ENCODE measurements at regions not wholly inside any gene's neighbourhood (a gene's known extent, or its start where the extent isn't known, plus 50 kb on each side); places are given as distances from the start of the nearest gene placed in this dataset.

GRCh38 chr4:81988178-81988577 lies 385.6 kb downstream of the HNRNPD start:
- H3K9ac ChIP-seq (ENCODE audit: low read length): no peak overlapping the region
- H3K27me3 ChIP-seq (replicated peaks in 1 of 4; ENCODE audit: control extremely low read depth in 1 of 4, control insufficient read depth in 3 of 4, insufficient read depth in 4 of 4, low read length in 3 of 4): peaks cover 0 to 5% (median 3%) of the 10 kb centered on the region in 4 experiments
- ATAC-seq (ENCODE audit: low read depth) (no peak), DNase-seq (no peak)
- no peak overlapping the region for H3K4me3 ChIP-seq (ENCODE audit: control extremely low read depth in 1 of 5, extremely low read depth in 1 of 5, insufficient read depth in 1 of 5, low read depth in 2 of 5, low read length in 4 of 5)
- Mint-ChIP-seq H3K27me3 (peaks cover 20% of the 10 kb centered on the region), H3K4me1 (peaks cover 4% of the 10 kb centered on the region), H3K9me3 (ENCODE audit: insufficient read depth) (no peaks in the 10 kb centered on the region), H3K27ac (no peak overlapping the region), H3K4me3 (no peak overlapping the region)
- H3K27ac ChIP-seq (ENCODE audit: low read length in 2 of 2): no peak overlapping the region
- H2AFZ ChIP-seq (ENCODE audit: insufficient read depth, low read depth, low read length, poor library complexity, severe bottlenecking): no peak overlapping the region
- H4K20me1 ChIP-seq (ENCODE audit: control insufficient read depth, insufficient read depth, low read length, poor library complexity, severe bottlenecking): no peaks in the 10 kb centered on the region
- H3K4me1 ChIP-seq (ENCODE audit: control insufficient read depth in 2 of 2, insufficient read depth in 2 of 2, low read length in 2 of 2): peaks cover 0 to 2% of the 10 kb centered on the region in 2 donors
- intact Hi-C loops (cut with micrococcal nuclease): no loop called here
- WGBS (ENCODE audit: insufficient coverage): 93% methylated on average over 2 of the region's 4 CpGs
- no peak overlapping the region for H3K4me2 ChIP-seq (replicated peaks; ENCODE audit: low read depth, low read length, poor library complexity, severe bottlenecking)
- no peaks in the 10 kb centered on the region for H3K9me3 ChIP-seq (ENCODE audit: control extremely low read depth in 1 of 3, control insufficient read depth in 2 of 3, insufficient read depth in 1 of 3, low read length in 2 of 3)
- ChIA-PET POLR2A (no interaction called here), CTCF (no interaction called here)
- H3K36me3 ChIP-seq (replicated peaks in 1 of 2; ENCODE audit: control extremely low read depth in 1 of 2, control insufficient read depth in 1 of 2, extremely low read depth in 1 of 2, insufficient read depth in 2 of 2, low read length in 1 of 2): no peaks in the 10 kb centered on the region
- no peaks in the 10 kb centered on the region for H3K79me2 ChIP-seq (ENCODE audit: control insufficient read depth, insufficient read depth, low read length)
- TF ChIP-seq CTCF (IDR thresholded peaks at IDR 0.05) (no peak), EZH2 (IDR thresholded peaks at IDR 0.05; ENCODE audit: borderline replicate concordance, insufficient read depth, low read depth, low read length, poor library complexity, severe bottlenecking) (no peak)

- Histone ChIP-seq H3K27ac (ENCODE audit: low read length in 2 of 2) (no peak overlapping the region), H3K9me3 (ENCODE audit: control extremely low read depth in 1 of 3, control insufficient read depth in 2 of 3, insufficient read depth in 1 of 3, low read length in 2 of 3) (no peaks in the 10 kb centered on the region), H3K4me2 (replicated peaks; ENCODE audit: low read depth, low read length, poor library complexity, severe bottlenecking) (no peak overlapping the region), H3K4me1 (ENCODE audit: control insufficient read depth in 2 of 2, insufficient read depth in 2 of 2, low read length in 2 of 2) (peaks cover 0 to 7% of the 10 kb centered on the region in 2 donors), H3K36me3 (replicated peaks in 1 of 2; ENCODE audit: control extremely low read depth in 1 of 2, control insufficient read depth in 1 of 2, extremely low read depth in 1 of 2, insufficient read depth in 2 of 2, low read length in 1 of 2) (no peaks in the 10 kb centered on the region), H3K27me3 (replicated peaks in 1 of 4; ENCODE audit: control extremely low read depth in 1 of 4, control insufficient read depth in 3 of 4, insufficient read depth in 4 of 4, low read length in 3 of 4) (peaks cover 0 to 5% (median 3%) of the 10 kb centered on the region in 4 experiments), H4K20me1 (ENCODE audit: control insufficient read depth, insufficient read depth, low read length, poor library complexity, severe bottlenecking) (no peaks in the 10 kb centered on the region), H3K79me2 (ENCODE audit: control insufficient read depth, insufficient read depth, low read length) (no peaks in the 10 kb centered on the region), H2AFZ (ENCODE audit: insufficient read depth, low read depth, low read length, poor library complexity, severe bottlenecking) (no peak overlapping the region), H3K4me3 (ENCODE audit: control extremely low read depth in 1 of 5, extremely low read depth in 1 of 5, insufficient read depth in 1 of 5, low read depth in 2 of 5, low read length in 4 of 5) (no peak overlapping the region), H3K9ac (ENCODE audit: low read length) (no peak overlapping the region)
- Mint-ChIP-seq H3K4me3 (no peak overlapping the region), H3K27me3 (peaks cover 13% of the 10 kb centered on the region), H3K9me3 (ENCODE audit: insufficient read depth) (no peaks in the 10 kb centered on the region), H3K27ac (no peak overlapping the region), H3K4me1 (peaks cover 9% of the 10 kb centered on the region)
- intact Hi-C loops (cut with micrococcal nuclease): no loop called here
- CTCF ChIA-PET: no interaction called here
- no peak for ATAC-seq (ENCODE audit: low read depth)
- WGBS (ENCODE audit: insufficient coverage): 90% methylated on average over 2 of the region's 3 CpGs
- no peak for TF ChIP-seq EZH2 (IDR thresholded peaks at IDR 0.05; ENCODE audit: borderline replicate concordance, insufficient read depth, low read depth, low read length, poor library complexity, severe bottlenecking)
- TF ChIP-seq CTCF (IDR thresholded peaks at IDR 0.05): no peak
- POLR2A ChIA-PET: no interaction called here
- DNase-seq: no peak
These were observed 389.0 kb downstream of the HNRNPD start for GRCh38 chr4:81984746-81985145.
